ENCODE measurements at regions not wholly inside any gene's neighbourhood (a gene's known extent, or its start where the extent isn't known, plus 50 kb on each side); places are given as distances from the start of the nearest gene placed in this dataset.

- ChIA-PET CTCF (interaction anchor here (1.3 to 2.0 kb wide), 4 partner anchors 11 to 354 kb away, joined by 3 to 10 read pairs (median 4); no protein-coding TSS in a partner anchor), SMC1A (ENCODE audit: uncharacterized antibody, unreplicated experiment) (interaction anchor here (0.7 to 2.2 kb wide), 10 partner anchors 12 to 394 kb away, joined by 3 to 6 read pairs (median 4); no protein-coding TSS in a partner anchor), POLR2A (no interaction called here), RAD21 (ENCODE audit: unreplicated experiment) (interaction anchor here (0.6 to 2.4 kb wide), 4 partner anchors 14 to 318 kb away, joined by 4 to 7 read pairs (median 6); no protein-coding TSS in a partner anchor)
- no peaks in the 10 kb centered on the region for H3K9me3 ChIP-seq (replicated peaks; ENCODE audit: control insufficient read depth, insufficient read depth, low read length)
- 22% methylated on average over 1 of the region's 1 CpG for WGBS (ENCODE audit: insufficient coverage, insufficient replicate concordance, low lambda C conversion rate, missing lambda C conversion rate)
- intact Hi-C loops (cut with micrococcal nuclease; ENCODE audit: unreplicated experiment) (loop anchor here (10.0 kb wide), 2 partner anchors 355 to 575 kb away; no protein-coding TSS in a partner anchor), in situ Hi-C loops (cut with MboI) (no loop called here)
- BruUV-seq (replicated peaks) = no TSS peak
- H3K9ac ChIP-seq (ENCODE audit: control insufficient read depth, insufficient read depth, low read length) = no peak overlapping the region
- no peak for FAIRE-seq
- ATAC-seq = no peak
- H3K79me2 ChIP-seq (ENCODE audit: control insufficient read depth, insufficient read depth, low read length) = no peaks in the 10 kb centered on the region
- no peaks in the 10 kb centered on the region for H3K27me3 ChIP-seq (replicated peaks in 1 of 2; ENCODE audit: control insufficient read depth in 2 of 2, insufficient read depth in 2 of 2, low read length in 1 of 2)
- H3K36me3 ChIP-seq (ENCODE audit: control insufficient read depth in 2 of 2, insufficient read depth in 2 of 2, low read length in 1 of 2) = no peaks in the 10 kb centered on the region
- no peaks in the 10 kb centered on the region for H4K20me1 ChIP-seq (ENCODE audit: control insufficient read depth, insufficient read depth)
- no peak for TF ChIP-seq NFYB (IDR thresholded peaks at IDR 0.05; ENCODE audit: insufficient read depth, low read depth, low read length)
- TF ChIP-seq CEBPB (IDR thresholded peaks at IDR 0.05; ENCODE audit: borderline replicate concordance in 1 of 2, low read depth in 2 of 2, low read length in 2 of 2) = no peak
- no peak for TF ChIP-seq NBN (IDR thresholded peaks at IDR 0.05)
- TF ChIP-seq NFIC (IDR thresholded peaks at IDR 0.05; ENCODE audit: low read depth, low read length) = no peak
- no peak for TF ChIP-seq RAD21 (IDR thresholded peaks at IDR 0.05; ENCODE audit: insufficient read depth, low read depth, low read length)
- TF ChIP-seq, protein P1, sequence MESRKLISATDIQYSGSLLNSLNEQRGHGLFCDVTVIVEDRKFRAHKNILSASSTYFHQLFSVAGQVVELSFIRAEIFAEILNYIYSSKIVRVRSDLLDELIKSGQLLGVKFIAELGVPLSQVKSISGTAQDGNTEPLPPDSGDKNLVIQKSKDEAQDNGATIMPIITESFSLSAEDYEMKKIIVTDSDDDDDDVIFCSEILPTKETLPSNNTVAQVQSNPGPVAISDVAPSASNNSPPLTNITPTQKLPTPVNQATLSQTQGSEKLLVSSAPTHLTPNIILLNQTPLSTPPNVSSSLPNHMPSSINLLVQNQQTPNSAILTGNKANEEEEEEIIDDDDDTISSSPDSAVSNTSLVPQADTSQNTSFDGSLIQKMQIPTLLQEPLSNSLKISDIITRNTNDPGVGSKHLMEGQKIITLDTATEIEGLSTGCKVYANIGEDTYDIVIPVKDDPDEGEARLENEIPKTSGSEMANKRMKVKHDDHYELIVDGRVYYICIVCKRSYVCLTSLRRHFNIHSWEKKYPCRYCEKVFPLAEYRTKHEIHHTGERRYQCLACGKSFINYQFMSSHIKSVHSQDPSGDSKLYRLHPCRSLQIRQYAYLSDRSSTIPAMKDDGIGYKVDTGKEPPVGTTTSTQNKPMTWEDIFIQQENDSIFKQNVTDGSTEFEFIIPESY (IDR thresholded peaks at IDR 0.05) = no peak
- TF ChIP-seq, protein P2, sequence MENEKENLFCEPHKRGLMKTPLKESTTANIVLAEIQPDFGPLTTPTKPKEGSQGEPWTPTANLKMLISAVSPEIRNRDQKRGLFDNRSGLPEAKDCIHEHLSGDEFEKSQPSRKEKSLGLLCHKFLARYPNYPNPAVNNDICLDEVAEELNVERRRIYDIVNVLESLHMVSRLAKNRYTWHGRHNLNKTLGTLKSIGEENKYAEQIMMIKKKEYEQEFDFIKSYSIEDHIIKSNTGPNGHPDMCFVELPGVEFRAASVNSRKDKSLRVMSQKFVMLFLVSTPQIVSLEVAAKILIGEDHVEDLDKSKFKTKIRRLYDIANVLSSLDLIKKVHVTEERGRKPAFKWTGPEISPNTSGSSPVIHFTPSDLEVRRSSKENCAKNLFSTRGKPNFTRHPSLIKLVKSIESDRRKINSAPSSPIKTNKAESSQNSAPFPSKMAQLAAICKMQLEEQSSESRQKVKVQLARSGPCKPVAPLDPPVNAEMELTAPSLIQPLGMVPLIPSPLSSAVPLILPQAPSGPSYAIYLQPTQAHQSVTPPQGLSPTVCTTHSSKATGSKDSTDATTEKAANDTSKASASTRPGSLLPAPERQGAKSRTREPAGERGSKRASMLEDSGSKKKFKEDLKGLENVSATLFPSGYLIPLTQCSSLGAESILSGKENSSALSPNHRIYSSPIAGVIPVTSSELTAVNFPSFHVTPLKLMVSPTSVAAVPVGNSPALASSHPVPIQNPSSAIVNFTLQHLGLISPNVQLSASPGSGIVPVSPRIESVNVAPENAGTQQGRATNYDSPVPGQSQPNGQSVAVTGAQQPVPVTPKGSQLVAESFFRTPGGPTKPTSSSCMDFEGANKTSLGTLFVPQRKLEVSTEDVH (IDR thresholded peaks at IDR 0.05; ENCODE audit: low read depth, partially characterized antibody) = no peak
- TF ChIP-seq CBX5 (IDR thresholded peaks at IDR 0.05; ENCODE audit: low read depth) = no peak
- TF ChIP-seq SPI1 (IDR thresholded peaks at IDR 0.05; ENCODE audit: borderline replicate concordance, insufficient read depth, low read depth, low read length) = no peak
- no peak for TF ChIP-seq IKZF1 (conservative IDR thresholded peaks at IDR 0.05)
- no peak for TF ChIP-seq HDAC2 (IDR thresholded peaks at IDR 0.05)
- no peak for TF ChIP-seq NR2F1 (conservative IDR thresholded peaks at IDR 0.05)
- no peak overlapping the region for H3K4me3 ChIP-seq
- DNase-seq (ENCODE audit: low read depth, low spot score) = no peak
- no peaks in the 10 kb centered on the region for H3K4me1 ChIP-seq (ENCODE audit: control insufficient read depth, insufficient read depth, low read length)
- H2AFZ ChIP-seq (ENCODE audit: control insufficient read depth, low read depth, low read length) = no peak overlapping the region
- no peak overlapping the region for H3K27ac ChIP-seq (ENCODE audit: control insufficient read depth, insufficient read depth)
- no peak overlapping the region for H3K4me2 ChIP-seq (ENCODE audit: control insufficient read depth, insufficient read depth)
These were observed 250.9 kb downstream of the PTPRC start for GRCh38 chr1:198889749-198890148.
